NCI-H146 treated with DMSO at 0.1 percent for 48 hours (cell line): ENCODE measurements at regions not wholly inside any gene's neighbourhood (a gene's known extent, or its start where the extent isn't known, plus 50 kb on each side); places are given as distances from the start of the nearest gene placed in this dataset.

Source experiments
- DNase-seq: peaks from one replicate; lab custom pipeline; 2025; ENCODE audit not compliant: unreplicated experiment; lab: John Stamatoyannopoulos, UW

DNA sequence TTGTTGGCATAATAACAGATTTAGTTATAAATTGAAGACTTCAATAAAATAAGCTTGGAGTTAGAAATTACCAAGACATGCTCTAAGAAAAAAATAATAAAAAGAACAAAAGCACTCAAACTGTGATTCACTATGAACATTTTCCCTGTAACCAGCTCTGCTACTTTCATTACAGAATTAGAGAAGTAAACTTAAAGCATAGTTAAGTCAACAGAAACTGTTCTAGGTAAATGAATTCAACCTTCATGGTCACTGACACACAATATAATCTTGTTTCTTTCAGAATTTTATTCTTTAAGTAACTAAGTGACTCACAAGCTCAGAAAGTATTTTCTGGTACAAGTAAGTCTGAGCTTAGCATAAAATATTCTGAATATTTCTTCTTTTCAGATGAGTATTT is 136.3 kb downstream of the KLF5 start:
- no peak for DNase-seq

DNA sequence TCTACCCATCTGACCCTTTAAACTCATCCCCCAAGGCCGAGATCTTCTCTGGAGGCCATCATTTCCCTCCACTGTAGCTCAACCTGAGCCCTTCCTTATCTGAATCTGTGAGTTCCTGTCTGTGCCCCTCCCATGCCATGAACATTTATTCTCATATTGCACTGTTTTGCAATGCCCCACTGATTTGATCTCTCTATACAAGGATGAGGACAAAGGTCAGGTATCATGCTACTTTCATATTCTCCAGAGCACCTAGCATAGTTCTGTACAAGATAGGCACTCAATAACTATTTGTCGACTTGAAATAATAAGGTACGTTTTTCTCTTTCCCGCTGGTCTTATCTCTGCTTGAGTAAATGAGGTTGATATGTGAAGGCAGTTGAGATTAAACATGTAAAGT is 135.5 kb downstream of the KLF5 start:
- DNase-seq, result no peak

DNA sequence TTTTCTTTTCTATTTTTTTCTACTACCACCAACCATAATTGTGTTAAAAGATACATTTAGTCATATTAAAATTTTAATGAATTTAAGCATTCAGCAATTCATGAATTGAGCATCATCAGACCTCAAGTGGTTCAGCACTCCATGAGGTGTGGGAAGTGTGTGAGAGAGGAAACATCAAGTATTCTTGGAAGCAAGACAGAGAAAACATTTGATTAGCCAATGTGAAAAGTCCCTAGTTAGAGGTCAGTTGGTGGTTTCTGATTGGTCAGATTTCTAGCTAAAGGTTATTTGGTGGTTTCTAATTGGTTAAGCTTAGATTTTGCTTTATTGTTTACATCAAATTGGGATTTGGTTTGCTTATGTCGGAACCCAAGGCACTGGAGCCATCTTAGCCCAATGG is 134.7 kb downstream of the KLF5 start:
- DNase-seq, result no peak

DNA sequence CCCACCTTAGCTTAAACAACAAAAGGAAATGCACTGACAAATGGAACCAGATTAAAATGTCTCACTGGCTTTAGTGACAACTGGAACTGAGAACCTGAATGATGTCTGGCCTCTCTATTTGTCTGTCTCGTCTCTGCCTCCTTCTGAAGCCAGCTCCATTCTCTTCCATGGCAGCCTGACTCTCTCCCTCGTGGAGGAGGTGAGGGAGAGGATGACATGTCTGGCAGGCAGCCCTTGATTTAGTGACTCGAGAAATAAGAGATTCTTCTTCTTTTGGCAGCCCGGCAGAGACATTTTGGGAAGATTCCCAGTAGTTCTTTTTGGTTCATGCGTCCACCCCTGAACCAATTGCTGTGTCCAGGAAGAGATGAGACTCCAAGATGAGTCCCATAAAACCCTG is 131.7 kb downstream of the KLF5 start:
- DNase-seq, result no peak

DNA sequence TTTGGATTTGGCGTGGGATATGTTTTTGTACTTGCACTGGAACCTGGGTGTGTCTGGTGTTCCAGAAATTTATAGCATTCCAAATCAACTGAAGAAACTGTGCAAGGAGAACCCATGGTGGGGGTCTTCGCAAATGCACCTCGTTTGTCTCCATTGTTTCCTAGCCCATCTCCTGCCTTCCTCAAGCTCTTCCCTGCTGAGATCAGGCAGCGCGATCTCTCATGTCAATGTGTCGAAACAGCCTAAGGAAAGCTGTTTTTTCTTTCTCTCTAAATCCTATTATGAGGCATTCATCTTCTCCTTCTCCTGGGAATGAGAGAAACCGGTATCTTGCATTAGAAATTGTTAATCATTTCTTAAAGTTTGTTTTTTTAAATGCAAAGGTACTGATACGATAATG is 131.0 kb downstream of the KLF5 start:
- DNase-seq, result no peak

DNA sequence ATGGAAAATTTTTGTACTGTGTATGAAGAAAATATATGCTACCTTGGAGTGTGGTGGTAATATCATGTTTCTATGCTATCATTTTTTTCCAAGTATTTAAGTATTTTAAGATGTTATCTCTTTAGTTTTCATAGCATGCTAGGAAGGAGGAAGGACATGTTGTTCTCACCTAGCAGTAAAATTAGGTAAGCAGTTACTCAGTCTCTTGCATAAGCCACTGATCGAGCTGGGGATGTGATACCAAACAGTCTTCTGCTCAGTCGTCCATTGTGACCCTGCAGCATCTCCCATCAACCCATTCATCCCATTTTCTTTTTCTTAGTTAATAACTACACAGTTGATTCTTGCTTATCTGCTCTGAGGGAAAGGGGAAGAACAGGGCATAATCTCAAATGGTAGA is 130.6 kb downstream of the KLF5 start:
- no peak for DNase-seq

DNA sequence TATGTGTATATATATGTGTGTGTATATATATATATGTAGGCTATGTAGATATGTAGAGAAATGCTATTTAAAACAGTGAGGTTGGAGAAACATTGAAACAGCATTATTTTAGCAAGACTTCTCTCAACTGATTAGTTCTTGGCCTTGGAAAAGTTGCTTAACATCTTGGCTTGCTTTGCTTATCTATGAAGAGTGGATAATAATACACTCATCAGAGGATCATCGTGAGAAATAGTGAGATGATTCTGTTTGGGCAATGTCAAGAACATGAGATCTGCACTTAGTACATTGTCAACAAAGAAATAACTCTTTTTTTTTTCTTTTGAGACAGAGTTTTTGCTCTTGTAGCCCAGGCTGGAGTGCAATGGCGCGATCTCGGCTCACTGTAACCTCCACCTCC is 128.3 kb downstream of the KLF5 start:
- DNase-seq, result no peak

DNA sequence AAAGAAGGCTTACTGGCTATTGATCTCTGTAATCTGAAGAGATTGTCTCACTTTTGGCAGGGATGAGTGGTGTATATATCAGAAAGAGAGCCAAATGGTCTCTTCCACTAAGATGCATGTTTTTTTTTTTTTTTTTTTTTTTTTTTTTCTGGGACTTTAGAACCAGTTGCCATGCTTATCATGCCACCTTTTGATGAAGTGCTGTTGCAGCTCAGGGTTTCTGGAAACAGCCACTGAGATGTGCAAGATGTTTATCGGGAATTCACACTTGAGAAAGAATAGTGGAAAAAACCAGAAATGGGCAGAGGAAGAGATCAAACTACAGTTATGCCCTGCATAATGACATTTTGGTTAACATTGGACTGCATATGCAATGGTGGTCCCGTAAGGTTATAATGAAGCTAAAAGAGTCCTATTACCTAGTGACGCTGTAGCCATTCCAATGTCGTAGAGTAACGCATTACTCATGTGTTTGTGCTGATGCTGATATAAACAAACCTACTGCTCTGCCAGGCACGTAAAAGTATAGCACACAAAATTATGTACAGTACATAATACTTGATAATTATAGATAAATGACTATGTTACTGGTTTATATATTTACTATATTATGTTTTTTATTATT is 121.0 kb downstream of the KLF5 start:
- DNase-seq, result no peak

DNA sequence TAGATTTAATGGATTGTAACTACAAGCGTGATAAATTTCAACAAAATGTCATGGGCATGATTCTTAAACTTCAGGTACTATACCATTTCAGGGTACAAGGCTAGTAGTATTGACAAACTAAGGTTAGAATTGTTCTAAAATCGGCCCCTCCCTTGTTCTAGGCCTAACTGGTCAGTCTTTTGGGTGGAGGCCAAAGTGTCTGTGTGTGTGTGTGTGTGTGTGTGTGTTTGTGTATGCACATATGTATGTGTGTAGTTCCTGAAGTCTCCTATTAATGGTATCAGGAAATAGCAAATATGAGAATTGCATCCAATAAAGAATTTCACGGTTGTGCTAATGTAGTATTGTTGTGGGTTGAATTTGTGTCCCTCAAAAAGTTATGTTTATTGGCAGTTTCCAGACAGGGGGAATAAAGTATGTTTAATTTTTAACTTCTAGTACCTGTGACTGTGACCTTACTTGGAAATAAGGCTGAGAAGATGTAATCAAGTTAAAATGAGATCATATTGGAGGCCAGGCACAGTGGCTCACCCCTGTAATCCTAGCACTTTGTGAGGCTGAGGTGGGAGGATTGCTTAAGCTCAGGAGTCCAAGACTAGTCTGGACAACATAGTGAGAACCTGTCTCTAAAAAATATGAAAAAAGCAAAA is 119.2 kb downstream of the KLF5 start:
- no peak for DNase-seq

DNA sequence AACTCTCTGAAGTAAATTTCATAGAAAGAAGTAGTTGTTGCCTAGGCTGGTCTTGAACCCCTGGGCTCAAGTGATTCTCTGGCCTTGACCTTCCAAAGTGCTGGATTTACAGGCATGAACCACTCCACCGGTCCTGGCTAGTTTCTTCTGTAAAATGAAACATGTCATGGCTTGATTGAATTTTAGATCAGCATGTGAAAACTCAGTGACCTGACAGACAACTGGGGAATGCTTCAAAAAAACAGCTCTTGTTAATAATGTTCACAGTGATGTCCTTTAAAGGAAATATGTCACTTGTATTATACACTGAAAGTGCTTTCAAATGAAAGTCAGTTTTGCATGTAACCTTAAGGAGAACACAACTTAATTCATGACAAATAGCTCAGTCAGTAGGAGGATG is 118.2 kb downstream of the KLF5 start:
- no peak for DNase-seq

DNA sequence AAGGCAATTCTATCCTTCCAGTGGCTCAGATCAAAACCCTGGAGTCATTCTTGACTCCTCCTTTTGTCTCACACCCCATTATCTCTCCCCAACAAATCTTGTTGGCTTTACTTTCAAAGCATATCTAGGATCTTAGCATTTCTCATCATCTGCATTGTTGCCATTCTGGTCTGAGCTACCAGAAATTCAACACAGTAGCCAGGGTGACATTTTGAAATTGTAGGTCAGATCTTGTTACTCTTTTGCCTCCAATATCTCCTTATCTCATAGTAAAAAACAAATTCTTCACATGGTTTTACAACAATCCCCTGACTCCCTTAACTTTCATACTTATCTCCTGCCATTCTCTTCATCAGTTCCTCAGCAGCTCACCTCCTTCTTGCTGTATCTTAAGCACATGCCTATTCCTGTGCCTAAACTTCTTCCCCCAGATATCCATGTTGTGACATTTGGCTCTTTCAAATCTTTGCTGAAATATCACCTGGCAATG is 115.8 kb downstream of the KLF5 start:
- DNase-seq, result no peak

DNA sequence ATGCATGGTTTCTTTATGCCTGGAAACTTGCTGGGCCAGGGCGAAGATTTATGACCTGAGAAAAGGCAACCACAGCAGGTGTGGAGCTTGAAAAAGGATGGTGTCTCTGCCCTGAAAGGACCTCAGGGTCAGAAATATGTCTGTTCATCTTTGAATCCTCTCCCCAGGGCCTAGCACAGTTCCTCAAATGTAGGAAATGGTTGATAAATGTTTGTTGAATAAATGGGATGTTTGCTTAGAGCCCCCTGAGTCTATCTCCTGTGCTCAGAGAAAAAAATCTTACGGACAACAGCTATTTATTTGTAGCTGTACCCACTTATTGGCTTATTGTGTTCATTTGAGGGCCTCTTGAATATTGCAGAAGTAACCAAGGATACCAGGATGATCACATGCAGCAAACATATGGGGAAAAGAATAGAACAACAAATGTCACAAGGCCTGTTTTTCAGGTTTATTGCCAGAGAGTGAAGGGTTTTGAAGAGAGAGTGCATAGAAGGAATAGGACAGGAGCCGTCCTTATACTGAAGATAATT is 114.5 kb downstream of the KLF5 start:
- DNase-seq, result no peak

DNA sequence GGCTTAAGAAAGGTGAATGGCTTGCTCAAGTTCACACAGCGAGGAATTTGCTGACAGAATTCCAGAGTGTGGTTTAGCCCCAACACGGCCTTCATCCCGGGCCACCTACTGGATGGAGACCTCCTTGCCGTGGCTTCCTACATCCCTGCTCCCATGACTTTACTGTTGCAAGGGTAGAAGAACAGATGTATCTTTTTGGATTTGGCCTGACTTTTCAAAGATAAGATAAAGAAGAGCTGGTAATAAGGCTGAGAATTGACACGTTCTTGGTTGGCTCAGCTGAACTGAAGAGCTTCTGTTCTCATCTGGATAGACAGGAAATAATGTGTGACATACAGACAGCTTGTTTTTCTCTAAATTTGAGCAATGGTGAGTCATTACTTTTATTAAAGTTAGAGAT is 113.1 kb downstream of the KLF5 start:
- DNase-seq, result no peak

DNA sequence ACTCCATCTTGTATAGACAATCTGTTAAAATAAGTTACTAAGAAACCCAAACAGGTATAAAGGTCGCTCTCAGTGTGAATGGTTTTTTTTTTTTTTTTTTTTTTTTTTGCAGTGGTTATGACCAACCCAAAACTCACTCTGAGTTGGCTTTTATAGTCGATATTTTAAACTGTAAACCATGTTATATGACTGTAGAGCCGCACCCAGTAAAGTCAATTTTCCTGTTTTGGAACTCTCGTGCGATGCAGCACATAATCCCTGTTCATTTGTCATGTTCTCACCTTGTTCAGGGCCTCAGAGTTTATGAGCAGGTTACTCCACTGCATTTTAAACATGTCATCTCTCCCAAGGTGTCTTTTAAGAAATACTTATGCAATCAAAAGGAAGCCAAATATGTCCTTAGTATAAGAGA is 112.5 kb downstream of the KLF5 start:
- no peak for DNase-seq

DNA sequence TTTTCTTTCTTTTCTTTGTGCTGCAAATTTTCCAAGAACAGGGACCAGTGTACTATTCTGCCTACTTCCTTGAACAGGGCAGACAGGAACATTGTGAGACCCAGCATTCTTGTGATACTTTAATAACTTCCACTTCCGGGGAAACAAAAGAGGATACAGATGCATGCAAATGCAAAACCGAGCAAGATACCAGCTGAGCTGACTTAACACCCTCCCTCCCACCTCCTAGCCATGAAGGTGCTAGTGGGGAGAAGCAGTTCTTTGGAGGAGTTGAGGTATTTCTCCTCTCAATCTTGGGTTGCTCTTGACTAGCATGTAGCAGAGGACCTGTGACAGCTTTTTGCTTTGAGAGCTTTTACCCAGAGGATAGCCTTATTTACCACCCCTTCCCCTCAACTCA is 111.2 kb downstream of the KLF5 start:
- DNase-seq, result no peak

DNA sequence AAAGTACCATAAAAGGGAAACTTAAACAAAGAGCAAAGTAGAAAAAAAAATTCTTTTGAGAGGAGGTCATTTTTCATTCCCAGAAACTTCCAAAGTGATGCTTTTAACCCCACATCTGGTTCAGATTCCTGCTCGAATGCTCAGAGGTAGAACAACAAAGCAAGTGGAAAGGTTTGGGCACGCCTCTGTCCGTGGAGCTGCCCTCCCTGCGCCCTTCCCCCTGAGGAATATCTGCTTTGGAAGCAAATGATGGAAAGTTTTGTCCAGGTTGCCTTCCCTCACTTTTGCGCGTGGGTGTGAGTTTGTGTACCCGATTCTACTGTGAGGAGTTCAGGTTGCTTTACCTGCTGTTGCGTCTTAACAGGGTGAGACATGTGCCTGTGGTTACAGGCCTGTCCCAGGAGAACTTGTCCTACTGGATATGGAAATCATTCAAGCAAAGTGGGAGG is 110.2 kb downstream of the KLF5 start:
- DNase-seq, result no peak

DNA sequence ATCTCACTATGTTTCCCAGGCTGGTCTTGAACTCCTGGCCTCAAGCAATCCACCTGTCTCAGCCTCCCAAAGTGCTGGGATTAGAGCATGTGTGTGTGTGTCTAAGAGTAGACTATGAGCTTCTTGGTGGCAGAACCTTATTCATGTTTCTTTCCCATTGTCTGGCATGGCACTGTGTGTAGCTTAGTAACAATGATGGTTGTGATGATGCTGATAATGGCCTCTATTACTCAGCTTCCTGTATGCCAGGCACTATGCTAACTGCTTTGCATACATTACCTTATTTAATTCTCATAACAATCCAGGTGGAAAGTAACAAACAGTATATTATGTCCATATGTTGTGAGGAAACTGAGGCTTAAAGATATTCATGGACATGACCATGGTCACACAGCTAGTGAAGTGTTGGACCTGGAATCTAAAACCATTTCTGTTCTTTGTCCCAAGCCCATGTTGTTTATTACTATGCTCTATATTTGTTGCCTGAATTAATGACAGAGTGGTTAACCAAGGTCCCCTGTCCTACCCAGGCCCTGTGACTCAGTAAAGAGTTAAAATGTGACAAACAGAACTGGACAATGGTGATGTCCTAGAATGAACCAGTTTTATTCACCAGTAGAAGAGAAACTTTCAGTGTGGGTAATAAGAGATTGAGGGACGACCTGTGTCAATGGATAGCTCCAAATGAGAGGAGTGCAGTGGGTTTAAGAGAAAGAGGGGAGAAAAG is 109.6 kb downstream of the KLF5 start:
- DNase-seq, result no peak

DNA sequence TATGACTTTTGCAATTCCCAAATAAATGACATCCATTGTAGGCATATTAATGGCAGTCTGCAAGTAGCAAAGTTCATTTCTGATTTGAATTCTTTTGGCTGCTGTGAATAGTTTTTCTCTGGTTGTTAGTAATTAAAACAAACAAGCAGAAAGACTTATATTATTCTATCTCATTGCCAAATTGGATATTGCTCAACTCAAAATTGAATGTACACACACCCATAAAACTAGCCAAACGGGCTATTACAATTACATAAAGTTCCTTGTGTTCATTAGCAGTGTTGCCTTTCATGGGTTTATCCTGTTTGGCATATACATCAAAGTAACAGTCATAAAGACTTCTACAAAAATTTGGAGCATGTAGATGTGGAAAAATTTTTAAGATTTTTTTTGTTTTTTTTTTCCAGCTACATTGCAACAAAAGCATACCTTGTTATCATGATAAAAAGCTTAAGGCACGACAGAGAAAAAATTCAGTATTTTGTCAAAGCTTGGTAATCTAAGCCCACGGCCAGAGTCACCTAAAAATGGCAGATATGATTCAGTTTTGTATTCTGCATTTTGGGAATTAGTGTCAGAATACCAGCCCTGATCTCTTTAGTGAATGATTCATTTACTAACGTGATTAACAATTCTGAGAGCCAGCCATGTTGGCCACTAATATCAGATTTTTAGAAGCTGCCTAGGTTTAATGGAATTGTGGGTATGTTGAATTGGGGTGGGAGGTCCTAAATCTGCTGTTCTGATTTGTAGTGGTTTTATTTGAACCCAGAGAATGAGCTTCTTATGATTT is 108.4 kb downstream of the KLF5 start:
- DNase-seq, result no peak

DNA sequence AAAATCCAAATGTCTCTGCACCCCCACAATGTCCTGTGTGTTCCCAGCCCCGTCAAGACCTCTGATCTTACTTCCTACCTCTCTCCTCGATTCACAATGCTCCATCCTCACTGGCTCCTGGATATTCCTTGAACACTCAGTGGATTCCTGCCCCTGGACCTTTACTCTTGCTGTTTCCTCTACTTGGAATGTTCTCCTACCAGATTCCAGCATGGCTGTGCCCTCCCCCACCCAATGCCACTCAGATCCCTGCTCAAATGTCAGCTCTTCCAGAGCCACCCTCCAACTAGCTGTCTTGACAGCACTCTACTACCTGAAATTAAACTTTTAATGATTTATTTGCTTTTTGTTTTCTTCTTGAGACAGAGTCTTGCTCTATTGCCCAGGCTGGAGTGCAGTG is 107.4 kb downstream of the KLF5 start:
- no peak for DNase-seq

DNA sequence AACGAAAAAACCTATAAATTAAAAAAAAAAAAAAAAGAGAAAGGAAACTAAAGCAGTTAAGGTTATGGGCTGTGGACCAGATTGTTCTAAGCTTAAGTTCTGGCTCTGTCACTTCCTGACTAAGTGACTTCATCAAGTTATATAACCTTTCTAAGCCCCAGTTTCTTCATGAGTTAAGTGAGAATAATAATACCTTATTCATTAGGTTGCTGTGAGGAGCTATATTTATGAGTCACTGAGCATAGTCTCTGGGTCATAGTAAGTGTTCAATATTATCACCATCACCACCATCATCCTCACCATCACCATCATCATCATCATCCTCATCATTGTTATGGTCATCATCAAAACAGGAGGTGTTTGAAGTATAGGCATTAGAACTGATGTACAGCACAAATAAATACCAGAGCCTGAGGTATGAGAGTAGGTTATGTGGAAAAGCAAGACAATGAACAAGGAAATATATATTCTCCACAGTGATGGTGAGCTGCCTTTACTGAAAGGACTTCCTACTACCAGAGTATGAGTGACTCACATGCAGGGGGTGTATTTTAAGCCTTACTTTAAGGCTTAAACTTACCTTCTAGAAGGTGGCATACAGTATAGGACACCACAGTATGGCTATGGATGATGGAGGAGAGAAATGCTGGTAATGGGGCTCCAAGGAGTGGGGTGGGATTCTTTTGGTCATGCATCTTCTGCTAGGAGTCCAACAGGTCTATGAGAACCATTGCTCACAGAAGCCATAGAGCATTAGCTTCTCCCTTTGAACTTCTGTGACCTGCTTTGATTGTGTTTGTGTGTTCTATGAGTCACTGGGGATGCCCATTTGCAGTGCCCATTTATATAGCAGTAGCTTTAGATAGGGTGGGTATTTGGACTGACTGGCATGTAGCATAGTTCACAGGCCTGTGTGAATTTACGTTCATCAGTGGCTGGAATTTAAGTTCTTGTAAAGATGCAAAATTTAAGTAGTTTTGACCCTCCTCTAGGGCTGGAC is 104.4 kb downstream of the KLF5 start:
- no peak for DNase-seq
